ENCODE measurements at regions not wholly inside any gene's neighbourhood (a gene's known extent, or its start where the extent isn't known, plus 50 kb on each side); places are given as distances from the start of the nearest gene placed in this dataset.

DNA sequence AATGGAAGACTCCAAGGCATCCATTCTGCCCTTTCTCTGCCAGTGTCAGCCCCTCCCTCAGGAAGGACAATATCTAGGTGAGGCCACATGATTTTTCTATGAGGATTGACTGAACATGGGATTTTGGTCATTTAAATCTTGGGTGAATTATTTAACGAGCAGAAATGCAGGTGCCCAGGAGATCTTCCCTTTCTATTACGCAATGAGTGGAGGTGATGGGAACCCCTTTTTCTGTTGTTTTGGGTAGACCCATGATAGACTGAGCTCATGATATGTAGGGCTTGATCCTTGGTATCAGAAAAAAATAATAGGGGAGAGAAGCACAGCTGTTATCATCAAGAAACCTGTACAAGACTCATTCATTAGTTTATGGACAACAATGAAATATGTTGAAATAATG lies 112.6 kb upstream of the SPTLC3 start:
- H3K4me2 ChIP-seq (ENCODE audit: insufficient read depth, low read length), result no peak overlapping the region
- intact Hi-C loops (cut with micrococcal nuclease) (no loop called here), in situ Hi-C loops (cut with MboI) (no loop called here)
- WGBS (ENCODE audit: insufficient coverage, low coverage, missing lambda C conversion rate), result 8% methylated on average over 2 of the region's 2 CpGs
- no peak for DNase-seq (ENCODE audit: extremely low read depth in 1 of 4, low spot score in 3 of 4)
- H2AFZ ChIP-seq (ENCODE audit: low read depth, low read length), result no peak overlapping the region
- no peaks in the 10 kb centered on the region for H4K20me1 ChIP-seq (replicated peaks; ENCODE audit: control insufficient read depth, insufficient read depth, low read length)
- no TSS peak for BruUV-seq (replicated peaks)
- H3K36me3 ChIP-seq (ENCODE audit: control insufficient read depth, insufficient read depth, low read length), result no peaks in the 10 kb centered on the region
- FAIRE-seq, result no peak
- ChIA-PET POLR2A (no interaction called here), CTCF (ENCODE audit: low intra/inter-chr PET ratio) (no interaction called here)
- no peaks in the 10 kb centered on the region for H3K9me3 ChIP-seq (replicated peaks; ENCODE audit: control insufficient read depth, insufficient read depth, low read depth, low read length)
- no peaks in the 10 kb centered on the region for H3K9me1 ChIP-seq (ENCODE audit: control insufficient read depth, insufficient read depth, low read length)
- no peak overlapping the region for H3K9ac ChIP-seq (ENCODE audit: insufficient read depth in 1 of 2, low read depth in 2 of 2, low read length in 2 of 2)
- no peak for ATAC-seq
- no peaks in the 10 kb centered on the region for H3K79me2 ChIP-seq (ENCODE audit: control insufficient read depth, insufficient read depth, low read length)
- H3K27ac ChIP-seq (ENCODE audit: extremely low read depth, low read depth, low read length), result no peak overlapping the region
- no peak overlapping the region for H3K4me3 ChIP-seq
- no peaks in the 10 kb centered on the region for H3K27me3 ChIP-seq (ENCODE audit: control insufficient read depth in 2 of 2, insufficient read depth in 2 of 2, low read length in 2 of 2)
- no peaks in the 10 kb centered on the region for H3K4me1 ChIP-seq (replicated peaks in 1 of 2; ENCODE audit: control insufficient read depth in 2 of 2, insufficient read depth in 2 of 2, low read length in 2 of 2)
- no peak for TF ChIP-seq SAFB2 (IDR thresholded peaks at IDR 0.05; ENCODE audit: borderline replicate concordance, low read depth, low read length, severe bottlenecking)
- no peak for TF ChIP-seq THRA (IDR thresholded peaks at IDR 0.05)
- no peak for TF ChIP-seq BCOR (IDR thresholded peaks at IDR 0.05)
- TF ChIP-seq ZNF561 (CRISPR knock-in tag; conservative IDR thresholded peaks at IDR 0.05), result no peak
- TF ChIP-seq, protein P1, sequence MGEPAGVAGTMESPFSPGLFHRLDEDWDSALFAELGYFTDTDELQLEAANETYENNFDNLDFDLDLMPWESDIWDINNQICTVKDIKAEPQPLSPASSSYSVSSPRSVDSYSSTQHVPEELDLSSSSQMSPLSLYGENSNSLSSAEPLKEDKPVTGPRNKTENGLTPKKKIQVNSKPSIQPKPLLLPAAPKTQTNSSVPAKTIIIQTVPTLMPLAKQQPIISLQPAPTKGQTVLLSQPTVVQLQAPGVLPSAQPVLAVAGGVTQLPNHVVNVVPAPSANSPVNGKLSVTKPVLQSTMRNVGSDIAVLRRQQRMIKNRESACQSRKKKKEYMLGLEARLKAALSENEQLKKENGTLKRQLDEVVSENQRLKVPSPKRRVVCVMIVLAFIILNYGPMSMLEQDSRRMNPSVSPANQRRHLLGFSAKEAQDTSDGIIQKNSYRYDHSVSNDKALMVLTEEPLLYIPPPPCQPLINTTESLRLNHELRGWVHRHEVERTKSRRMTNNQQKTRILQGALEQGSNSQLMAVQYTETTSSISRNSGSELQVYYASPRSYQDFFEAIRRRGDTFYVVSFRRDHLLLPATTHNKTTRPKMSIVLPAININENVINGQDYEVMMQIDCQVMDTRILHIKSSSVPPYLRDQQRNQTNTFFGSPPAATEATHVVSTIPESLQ (CRISPR knock-in tag; IDR thresholded peaks at IDR 0.05), result no peak
- no peak for TF ChIP-seq TRIM24 (IDR thresholded peaks at IDR 0.05)
- TF ChIP-seq ZC3H11A (IDR thresholded peaks at IDR 0.05; ENCODE audit: low read depth, low read length), result no peak
- TF ChIP-seq YBX1 (IDR thresholded peaks at IDR 0.05), result no peak
- no peak for TF ChIP-seq ZNF655 (CRISPR knock-in tag; IDR thresholded peaks at IDR 0.05)
- no peak for TF ChIP-seq SMAD4 (CRISPR knock-in tag; conservative IDR thresholded peaks at IDR 0.05)
- no peak for TF ChIP-seq ZBTB5 (IDR thresholded peaks at IDR 0.05)
- TF ChIP-seq ETV5 (CRISPR knock-in tag; IDR thresholded peaks at IDR 0.05; ENCODE audit: low read depth), result no peak
- TF ChIP-seq TFAP4 (CRISPR knock-in tag; IDR thresholded peaks at IDR 0.05; ENCODE audit: borderline replicate concordance), result no peak
- TF ChIP-seq PURB (CRISPR knock-in tag; IDR thresholded peaks at IDR 0.05; ENCODE audit: low read depth), result no peak
